Glutamatergic neuron (in vitro differentiated cells): ENCODE measurements at regions not wholly inside any gene's neighbourhood (a gene's known extent, or its start where the extent isn't known, plus 50 kb on each side); places are given as distances from the start of the nearest gene placed in this dataset.

Source experiments
- DNase-seq: peaks from one replicate; pipeline ENCODE4 v3.0.0; 2022
- H3K27ac Mint-ChIP-seq: one replicate; pipeline ENCODE4 v1.8.0; 2020; ENCODE audit warnings: mild to moderate bottlenecking, mixed read lengths, inconsistent platforms; ENCODE audit not compliant: unreplicated experiment
- H3K27me3 Mint-ChIP-seq: one replicate; pipeline ENCODE4 v1.8.0; 2020; ENCODE audit warnings: mild to moderate bottlenecking, moderate library complexity, mixed read lengths, inconsistent platforms; ENCODE audit not compliant: unreplicated experiment
- H3K36me3 Mint-ChIP-seq: one replicate; pipeline ENCODE4 v1.8.0; 2020; ENCODE audit warnings: mild to moderate bottlenecking, mixed read lengths, inconsistent platforms; ENCODE audit not compliant: unreplicated experiment
- H3K4me1 Mint-ChIP-seq: one replicate; pipeline ENCODE4 v1.8.0; 2020; ENCODE audit warnings: mild to moderate bottlenecking, low read depth, mixed read lengths, inconsistent platforms; ENCODE audit not compliant: unreplicated experiment
- H3K4me3 Mint-ChIP-seq: one replicate; pipeline ENCODE4 v1.8.0; 2020; ENCODE audit warnings: mild to moderate bottlenecking, mixed read lengths, inconsistent platforms; ENCODE audit not compliant: unreplicated experiment
- H3K9me3 Mint-ChIP-seq: one replicate; pipeline ENCODE4 v1.8.0; 2020; ENCODE audit warnings: mild to moderate bottlenecking, moderate library complexity, mixed read lengths, inconsistent platforms; ENCODE audit not compliant: unreplicated experiment
- CTCF ChIP-seq: fragments of 200-600 bp; sonication (generic); IDR thresholded peaks from one replicate; pipeline ENCODE4 v1.5.0; 2021; ENCODE audit not compliant: partially characterized antibody, unreplicated experiment

DNA sequence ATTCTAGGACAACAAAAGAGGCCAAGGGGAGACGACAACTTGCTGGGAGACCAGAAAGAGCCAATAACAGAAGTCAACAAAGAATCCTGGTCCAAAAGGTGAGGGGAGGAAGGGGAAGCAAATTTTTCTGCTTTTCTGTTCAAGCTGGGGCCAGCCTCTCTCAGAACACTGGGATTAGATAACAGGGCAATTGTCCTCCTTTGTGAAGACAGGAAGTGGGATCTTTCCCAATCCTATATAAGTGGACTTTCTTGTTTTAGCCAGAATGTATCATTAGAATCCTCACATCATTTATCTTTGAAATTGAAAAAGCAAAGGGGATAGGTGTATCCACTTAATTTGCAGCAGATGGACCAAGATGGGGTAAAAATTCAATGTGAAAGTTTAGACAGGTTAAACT is 101.2 kb upstream of the COL21A1 start:
- H3K27me3 Mint-ChIP-seq = no peaks in the 10 kb centered on the region
- H3K36me3 Mint-ChIP-seq = peaks cover 4% of the 10 kb centered on the region
- H3K27ac Mint-ChIP-seq = no peak overlapping the region
- DNase-seq = no peak
- no peak for TF ChIP-seq CTCF
- H3K9me3 Mint-ChIP-seq = no peaks in the 10 kb centered on the region
- H3K4me1 Mint-ChIP-seq = no peaks in the 10 kb centered on the region
- H3K4me3 Mint-ChIP-seq = no peak overlapping the region

DNA sequence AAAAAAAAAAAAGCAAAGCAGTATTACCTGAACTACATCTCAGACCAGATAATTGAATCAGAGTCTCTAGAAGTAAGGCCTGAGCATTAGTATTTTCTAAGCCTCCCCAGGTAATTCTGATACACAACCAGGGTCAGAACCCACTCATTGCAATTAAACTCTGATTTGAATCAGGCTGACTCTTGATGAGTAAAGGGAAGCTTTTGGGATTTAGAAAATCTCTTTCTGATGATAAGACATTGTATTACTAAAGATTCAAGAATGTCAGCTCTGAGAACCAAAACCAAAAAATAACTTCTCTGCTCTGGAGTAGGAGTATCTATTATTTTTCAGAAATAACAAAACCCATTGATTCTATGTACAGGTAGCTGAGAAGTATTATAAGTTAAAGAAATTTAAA is 100.1 kb upstream of the COL21A1 start:
- Mint-ChIP-seq H3K27me3 (no peaks in the 10 kb centered on the region), H3K9me3 (no peaks in the 10 kb centered on the region), H3K27ac (no peak overlapping the region), H3K36me3 (peaks cover 3% of the 10 kb centered on the region), H3K4me3 (no peak overlapping the region), H3K4me1 (no peaks in the 10 kb centered on the region)
- no peak for TF ChIP-seq CTCF
- DNase-seq = no peak

GRCh38 chr6:56346958-56347357 is 99.6 kb upstream of the COL21A1 start:
- Mint-ChIP-seq H3K9me3 (no peaks in the 10 kb centered on the region), H3K4me1 (no peaks in the 10 kb centered on the region), H3K36me3 (no peaks in the 10 kb centered on the region), H3K27ac (no peak overlapping the region), H3K4me3 (no peak overlapping the region), H3K27me3 (no peaks in the 10 kb centered on the region)
- no peak for TF ChIP-seq CTCF
- DNase-seq = no peak

DNA sequence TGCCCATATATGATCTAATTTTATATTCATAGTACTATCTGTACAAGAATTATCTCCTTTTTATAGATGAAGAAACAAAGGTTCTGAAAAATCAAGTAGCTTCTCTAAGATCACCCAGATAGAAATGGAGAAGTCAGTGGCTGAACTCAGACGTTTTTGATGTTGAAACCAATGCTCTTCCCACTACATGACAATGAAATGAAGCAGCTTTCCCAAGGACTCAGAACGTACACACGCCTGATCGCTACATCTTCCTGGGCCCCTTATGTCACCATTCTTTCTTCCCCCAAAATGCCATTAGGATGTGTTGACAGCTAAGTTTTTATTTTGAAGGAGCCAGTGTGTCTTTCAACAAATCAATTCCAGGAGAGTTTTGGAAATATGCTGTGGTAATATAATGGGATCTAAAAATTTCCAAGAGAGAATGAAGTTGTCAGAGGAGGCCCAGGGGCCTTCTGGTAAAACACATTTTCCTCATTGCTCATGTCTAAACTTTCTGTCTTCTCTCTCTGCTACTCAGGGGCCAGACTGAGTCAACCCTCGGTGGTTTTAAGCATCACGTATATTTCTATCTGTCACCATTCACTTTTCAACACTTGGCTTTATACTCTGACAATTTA is 98.1 kb upstream of the COL21A1 start:
- no peak for TF ChIP-seq CTCF
- no peaks in the 10 kb centered on the region for H3K9me3 Mint-ChIP-seq
- DNase-seq = no peak
- no peak overlapping the region for H3K4me3 Mint-ChIP-seq
- H3K27ac Mint-ChIP-seq = no peak overlapping the region
- H3K4me1 Mint-ChIP-seq = no peaks in the 10 kb centered on the region
- no peaks in the 10 kb centered on the region for H3K27me3 Mint-ChIP-seq
- H3K36me3 Mint-ChIP-seq = no peaks in the 10 kb centered on the region

GRCh38 chr6:56343295-56343694 is 95.9 kb upstream of the COL21A1 start:
- no peak overlapping the region for H3K27ac Mint-ChIP-seq
- no peak for TF ChIP-seq CTCF
- no peaks in the 10 kb centered on the region for H3K27me3 Mint-ChIP-seq
- H3K4me3 Mint-ChIP-seq = no peak overlapping the region
- DNase-seq = no peak
- H3K9me3 Mint-ChIP-seq = no peaks in the 10 kb centered on the region
- no peaks in the 10 kb centered on the region for H3K4me1 Mint-ChIP-seq
- H3K36me3 Mint-ChIP-seq = no peaks in the 10 kb centered on the region
